ENCODE measurements at regions not wholly inside any gene's neighbourhood (a gene's known extent, or its start where the extent isn't known, plus 50 kb on each side); places are given as distances from the start of the nearest gene placed in this dataset.

GRCh38 chr6:10307028-10307427 is 107.8 kb downstream of the TFAP2A start:
- TF ChIP-seq GATA2 (IDR thresholded peaks at IDR 0.05; ENCODE audit: low read depth, low read length) (no peak), GATA3 (IDR thresholded peaks at IDR 0.05; ENCODE audit: low read depth, low read length) (no peak)

Measured in SH-SY5Y (cell line).